GM19438 (cell line): ENCODE measurements at regions not wholly inside any gene's neighbourhood (a gene's known extent, or its start where the extent isn't known, plus 50 kb on each side); places are given as distances from the start of the nearest gene placed in this dataset.

ENCODE experiments used
- ATAC-seq: cut with Tn5 transposase; IDR thresholded peaks from one replicate; pipeline ENCODE4 v1.9.1; 2021; ENCODE audit warnings: low read depth; ENCODE audit not compliant: unreplicated experiment

GRCh38 chr6:45714741-45715507, 300.7 kb downstream of the CLIC5 start:
- peak; percentile 55 for ATAC-seq

- no peak for ATAC-seq
These were observed 301.5 kb downstream of the CLIC5 start for GRCh38 chr6:45714006-45714730.
